H1 (cell line): ENCODE measurements at regions not wholly inside any gene's neighbourhood (a gene's known extent, or its start where the extent isn't known, plus 50 kb on each side); places are given as distances from the start of the nearest gene placed in this dataset.

Source experiments
- CTCF ChIA-PET: fragments of 300-600 bp; sonication (Branson Sonifier 250); formaldehyde crosslinking; loops from one replicate; lab custom pipeline; 2021; ENCODE audit not compliant: partially characterized antibody; lab: Charles Lee
- POLR2A ChIA-PET: fragments of 300-600 bp; sonication (Branson Sonifier 250); formaldehyde crosslinking; loops from one replicate; lab custom pipeline; 2021; ENCODE audit warnings: inconsistent platforms; ENCODE audit not compliant: partially characterized antibody; lab: Charles Lee
- DNase-seq, 2 experiments: peaks; one replicate each; pipeline versions ENCODE4 v3.0.0 to v3.0.0-alpha.2; 2010 to 2022; ENCODE audit warnings: low spot score in 2 of 2, low read depth in 1 of 2, mixed read lengths in 1 of 2
- FAIRE-seq: peaks from 2 replicates; lab custom pipeline; 2011; peaks lifted over from hg19 to GRCh38; lab: Jason Lieb, UNC
- H2AFZ ChIP-seq: 2 replicates; pipeline ENCODE4 v1.8.1; 2012; ENCODE audit warnings: low read length, inconsistent platforms
- H2AK5ac ChIP-seq: 2 replicates; pipeline ENCODE4 v1.6.1; 2013; ENCODE audit warnings: low read depth, low read length
- H2BK120ac ChIP-seq: replicated peaks from 2 replicates; pipeline ENCODE3; 2013; ENCODE audit warnings: low read depth, low read length, inconsistent platforms
- H2BK12ac ChIP-seq: 2 replicates; pipeline ENCODE4 v1.6.1; 2013; ENCODE audit warnings: low read depth, low read length
- H2BK15ac ChIP-seq: 2 replicates; pipeline ENCODE4 v1.6.1; 2013; ENCODE audit warnings: low read length
- H2BK20ac ChIP-seq: 2 replicates; pipeline ENCODE4 v1.6.1; 2013; ENCODE audit warnings: low read length
- H2BK5ac ChIP-seq: 2 replicates; pipeline ENCODE4 v1.6.1; 2013; ENCODE audit warnings: low read depth, low read length
- H3K14ac ChIP-seq: 2 replicates; pipeline ENCODE4 v1.6.1; 2013; ENCODE audit warnings: inconsistent platforms; ENCODE audit not compliant: insufficient read length
- H3K18ac ChIP-seq: 2 replicates; pipeline ENCODE4 v1.6.1; 2013; ENCODE audit warnings: low read length; ENCODE audit errors: extremely low read depth
- H3K23ac ChIP-seq: 2 replicates; pipeline ENCODE4 v1.6.1; 2013; ENCODE audit warnings: inconsistent platforms; ENCODE audit not compliant: insufficient read length
- H3K23me2 ChIP-seq: 2 replicates; pipeline ENCODE4 v1.6.1; 2013; ENCODE audit warnings: low read depth, low read length
- H3K27ac ChIP-seq: 2 replicates; pipeline ENCODE4 v1.6.1; 2011; ENCODE audit warnings: low read depth, low read length, inconsistent platforms
- H3K27me3 ChIP-seq, 4 experiments: replicated peaks in 1 of 4; 1 replicate in 1 of 4; 2 replicates in 3 of 4; pipeline versions ENCODE4 v1.6.1 to v1.8.1; 2011 to 2013; ENCODE audit warnings: low read length in 3 of 4, mild to moderate bottlenecking in 3 of 4, inconsistent platforms in 2 of 4, mixed read lengths in 2 of 4, moderate library complexity in 1 of 4; ENCODE audit not compliant: control insufficient read depth in 3 of 4, insufficient read depth in 3 of 4; ENCODE audit errors: extremely low read depth in 1 of 4
- H3K36me3 ChIP-seq, 4 experiments: 2 replicates each; pipeline versions ENCODE4 v1.6.1 to v1.8.1; 2011 to 2013; ENCODE audit warnings: mild to moderate bottlenecking in 4 of 4, low read length in 3 of 4, moderate library complexity in 2 of 4, control low read depth in 1 of 4, inconsistent platforms in 1 of 4; ENCODE audit not compliant: insufficient read depth in 4 of 4, control insufficient read depth in 2 of 4
- H3K4ac ChIP-seq: replicated peaks from 2 replicates; pipeline ENCODE3; 2013; ENCODE audit warnings: low read length, low read depth, mixed read lengths, inconsistent platforms; ENCODE audit not compliant: insufficient read length
- H3K4me1 ChIP-seq, 4 experiments: replicated peaks in 1 of 4; 1 replicate in 1 of 4; 2 replicates in 3 of 4; pipeline versions ENCODE4 v1.6.1 to v1.8.1; 2011 to 2013; ENCODE audit warnings: low read length in 3 of 4, inconsistent platforms in 2 of 4, mixed read lengths in 1 of 4; ENCODE audit not compliant: insufficient read depth in 4 of 4, control insufficient read depth in 3 of 4
- H3K4me2 ChIP-seq, 2 experiments: 2 replicates each; pipeline versions ENCODE4 v1.6.1 to v1.8.1; 2011 to 2013; ENCODE audit warnings: low read depth in 2 of 2, low read length in 2 of 2, control low read depth in 1 of 2, inconsistent platforms in 1 of 2, mild to moderate bottlenecking in 1 of 2; ENCODE audit not compliant: insufficient read depth in 1 of 2
- H3K4me3 ChIP-seq, 4 experiments: fragments of 200-600, 300-600 bp in 1 of 4; sonication (generic), shearing (Covaris generic), sonication (Bioruptor Twin) in 1 of 4; 2 replicates each; pipeline versions ENCODE4 v1.5.1 to v1.8.1; 2011 to 2016; ENCODE audit warnings: low read length in 4 of 4, low read depth in 3 of 4, control low read depth in 2 of 4, inconsistent platforms in 2 of 4, mild to moderate bottlenecking in 2 of 4, mixed read lengths in 1 of 4, moderate library complexity in 1 of 4; ENCODE audit not compliant: insufficient read depth in 2 of 4; ENCODE audit errors: extremely low read depth in 1 of 4
- H3K56ac ChIP-seq: replicated peaks from 2 replicates; pipeline ENCODE3; 2013; ENCODE audit warnings: low read depth, mild to moderate bottlenecking, mixed read lengths, low read length, inconsistent platforms; ENCODE audit not compliant: insufficient read length
- H3K79me1 ChIP-seq: 2 replicates; pipeline ENCODE4 v1.6.1; 2013; ENCODE audit warnings: low read depth, low read length, control low read depth
- H3K79me2 ChIP-seq, 2 experiments: 2 replicates each; pipeline versions ENCODE4 v1.6.1 to v1.8.1; 2012 to 2013; ENCODE audit warnings: low read length in 2 of 2, mild to moderate bottlenecking in 2 of 2, inconsistent platforms in 1 of 2; ENCODE audit not compliant: insufficient read depth in 2 of 2, control insufficient read depth in 1 of 2
- H3K9ac ChIP-seq, 4 experiments: replicated peaks in 1 of 4; 1 replicate in 1 of 4; 2 replicates in 3 of 4; pipeline versions ENCODE4 v1.6.1 to v1.8.1; 2011 to 2013; ENCODE audit warnings: low read depth in 3 of 4, low read length in 3 of 4, control low read depth in 2 of 4, mild to moderate bottlenecking in 2 of 4, moderate library complexity in 2 of 4, inconsistent platforms in 1 of 4; ENCODE audit errors: extremely low read depth in 1 of 4
- H3K9me3 ChIP-seq, 2 experiments: 2 replicates each; pipeline versions ENCODE4 v1.6.1 to v1.8.1; 2012 to 2013; ENCODE audit warnings: mild to moderate bottlenecking in 2 of 2, moderate library complexity in 2 of 2, control low read depth in 1 of 2, inconsistent platforms in 1 of 2, low read depth in 1 of 2, low read length in 1 of 2, mixed read lengths in 1 of 2; ENCODE audit not compliant: insufficient read depth in 2 of 2
- H4K20me1 ChIP-seq, 2 experiments: replicated peaks in 1 of 2; 2 replicates each; pipeline versions ENCODE3 to v1.8.1; 2011 to 2013; ENCODE audit warnings: inconsistent platforms in 2 of 2, low read length in 2 of 2, mild to moderate bottlenecking in 1 of 2; ENCODE audit not compliant: insufficient read depth in 2 of 2, control insufficient read depth in 1 of 2
- H4K5ac ChIP-seq: 2 replicates; pipeline ENCODE4 v1.6.1; 2013; ENCODE audit warnings: low read length, low read depth, mixed read lengths, inconsistent platforms; ENCODE audit not compliant: insufficient read length
- H4K8ac ChIP-seq: 2 replicates; pipeline ENCODE4 v1.8.0; 2013; ENCODE audit warnings: mild to moderate bottlenecking, moderate library complexity, low read length, inconsistent platforms; ENCODE audit not compliant: insufficient read depth; ENCODE audit errors: extremely low read depth
- H4K91ac ChIP-seq: replicated peaks from 2 replicates; pipeline ENCODE3; 2013; ENCODE audit warnings: low read length, mixed read lengths, inconsistent platforms; ENCODE audit not compliant: insufficient read length
- EP300 ChIP-seq, 2 experiments: IDR thresholded peaks; 1 replicate in 1 of 2; 2 replicates in 1 of 2; pipeline ENCODE4 v1.6.1; 2011 to 2012; ENCODE audit warnings: low read depth in 2 of 2, low read length in 2 of 2, mild to moderate bottlenecking in 2 of 2, borderline replicate concordance in 1 of 2, inconsistent platforms in 1 of 2, moderate library complexity in 1 of 2
- KDM1A ChIP-seq: fragments of 200-600, 300-600 bp; sonication (generic); IDR thresholded peaks from 2 replicates; pipeline ENCODE4 v1.7.1; 2016; ENCODE audit warnings: mild to moderate bottlenecking, low read length, borderline replicate concordance
- KDM4A ChIP-seq: IDR thresholded peaks from one replicate; pipeline ENCODE4 v1.7.1; 2012; ENCODE audit warnings: low read depth, mild to moderate bottlenecking, moderate library complexity, low read length, inconsistent platforms; ENCODE audit not compliant: severe bottlenecking
- SIRT6 ChIP-seq: IDR thresholded peaks from one replicate; pipeline ENCODE4 v1.7.1; 2012; ENCODE audit warnings: low read length, inconsistent platforms
- SP2 ChIP-seq: IDR thresholded peaks from 2 replicates; pipeline ENCODE4 v1.6.1; 2012; ENCODE audit warnings: mild to moderate bottlenecking, low read length, inconsistent platforms
- WGBS, 2 experiments: shearing (Covaris generic) in 1 of 2; methylation state at CpG; one replicate each; pipeline versions ENCODE4 v1.1.6 to v1.1.7; 2013 to 2015; ENCODE audit warnings: low lambda C conversion rate in 2 of 2, mixed read lengths in 2 of 2, inconsistent platforms in 1 of 2, low coverage in 1 of 2, missing lambda C conversion rate in 1 of 2; ENCODE audit not compliant: insufficient replicate concordance in 2 of 2, insufficient coverage in 1 of 2, insufficient read length in 1 of 2; ENCODE audit errors: extremely low coverage in 1 of 2, missing lambda C conversion rate in 1 of 2; 5-methylcytosine and 5-hydroxymethylcytosine counted together

DNA sequence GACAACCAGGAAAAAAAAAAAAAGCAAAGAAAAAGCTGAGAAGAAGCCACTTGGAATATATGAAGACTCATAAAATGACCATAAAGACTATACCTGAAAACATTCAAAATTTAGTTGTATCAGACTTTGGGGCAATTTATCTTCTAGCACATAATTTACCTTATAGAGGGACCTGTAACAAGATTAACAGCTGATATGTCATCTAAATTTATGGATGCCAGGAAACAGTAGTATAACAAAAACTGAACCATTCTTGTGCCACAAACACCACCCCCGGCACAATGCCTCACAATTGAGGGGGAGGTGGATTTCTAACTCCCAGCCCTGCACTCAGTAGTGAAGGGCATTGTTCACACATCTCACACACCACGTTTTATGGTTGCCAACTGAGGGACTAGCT lies 1352.0 kb downstream of the BRINP3 start (continued):
- no peak for TF ChIP-seq SIRT6

DNA sequence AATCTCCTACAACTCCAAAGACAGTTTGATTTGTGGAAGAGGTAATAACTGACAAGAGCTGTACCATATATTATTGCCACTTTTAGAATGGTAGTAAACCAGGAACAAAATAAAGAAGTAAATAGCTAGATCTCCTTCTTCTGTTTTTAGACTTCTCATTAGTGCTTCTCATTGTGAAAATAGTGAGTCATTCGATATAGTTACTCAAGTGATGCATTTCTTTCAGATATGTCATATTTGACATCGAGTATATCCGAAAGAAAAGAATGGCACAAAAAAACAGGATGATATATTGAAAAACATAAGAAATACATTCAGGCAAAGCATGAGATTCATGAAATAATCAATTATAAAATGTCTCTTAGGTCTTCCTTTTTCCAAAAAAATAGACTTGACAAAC lies 1346.1 kb downstream of the BRINP3 start:
- H3K23ac ChIP-seq: no peak overlapping the region
- H4K5ac ChIP-seq: no peak overlapping the region
- no peak overlapping the region for H3K4me2 ChIP-seq
- ChIA-PET CTCF (no interaction called here), POLR2A (no interaction called here)
- no peaks in the 10 kb centered on the region for H3K79me1 ChIP-seq
- no peak overlapping the region for H3K56ac ChIP-seq
- H3K27ac ChIP-seq: no peak overlapping the region
- no peaks in the 10 kb centered on the region for H3K9me3 ChIP-seq
- no peaks in the 10 kb centered on the region for H4K20me1 ChIP-seq
- H2BK5ac ChIP-seq: no peak overlapping the region
- H2BK120ac ChIP-seq: no peak overlapping the region
- no peak overlapping the region for H4K91ac ChIP-seq
- no peak overlapping the region for H3K4ac ChIP-seq
- no peak overlapping the region for H2BK15ac ChIP-seq
- no peaks in the 10 kb centered on the region for H3K79me2 ChIP-seq
- H3K14ac ChIP-seq: no peak overlapping the region
- H3K9ac ChIP-seq: no peak overlapping the region
- no peaks in the 10 kb centered on the region for H3K23me2 ChIP-seq
- no peak overlapping the region for H4K8ac ChIP-seq
- H2BK20ac ChIP-seq: no peak overlapping the region
- no peak overlapping the region for H2AFZ ChIP-seq
- no peaks in the 10 kb centered on the region for H3K4me1 ChIP-seq
- FAIRE-seq (no peak), DNase-seq (no peak)
- H3K18ac ChIP-seq: no peak overlapping the region
- H2AK5ac ChIP-seq: no peak overlapping the region
- no peak overlapping the region for H3K4me3 ChIP-seq
- no peaks in the 10 kb centered on the region for H3K36me3 ChIP-seq
- WGBS, 2 experiments: 98% methylated on average over 3 of the region's 3 CpGs; no CpG with 5 or more reads in 1 of the 2 experiments
- H2BK12ac ChIP-seq: no peak overlapping the region
- H3K27me3 ChIP-seq: peaks cover 0 to 1% (median 0%) of the 10 kb centered on the region in 4 experiments; a peak in 1 of 7 replicates
- no peak for TF ChIP-seq KDM1A
- TF ChIP-seq KDM4A: no peak
- no peak for TF ChIP-seq EP300 (IDR thresholded peaks at IDR 0.05; ENCODE audit: borderline replicate concordance in 1 of 2, low read depth in 2 of 2, low read length in 2 of 2)
- TF ChIP-seq SP2: no peak
